Stimulated activated CD4-positive, alpha-beta T cell treated with anti-CD3 and anti-CD28 coated beads, Interleukin-15, amount 100 ng/mL, for 48 hours (primary cell): ENCODE measurements at regions not wholly inside any gene's neighbourhood (a gene's known extent, or its start where the extent isn't known, plus 50 kb on each side); places are given as distances from the start of the nearest gene placed in this dataset.
A peak's percentile ranks its signal among the peaks of the same experiment; 100 is the strongest.

Source experiments
- DNase-seq, 2 donors: peaks; one replicate each; pipeline ENCODE4 v3.0.0-alpha.2; 2020; ENCODE audit warnings: low read depth in 2 of 2

- no peak for DNase-seq
Observed at GRCh38 chr2:220489121-220489520, 861.7 kb downstream of the SLC4A3 start.

DNA sequence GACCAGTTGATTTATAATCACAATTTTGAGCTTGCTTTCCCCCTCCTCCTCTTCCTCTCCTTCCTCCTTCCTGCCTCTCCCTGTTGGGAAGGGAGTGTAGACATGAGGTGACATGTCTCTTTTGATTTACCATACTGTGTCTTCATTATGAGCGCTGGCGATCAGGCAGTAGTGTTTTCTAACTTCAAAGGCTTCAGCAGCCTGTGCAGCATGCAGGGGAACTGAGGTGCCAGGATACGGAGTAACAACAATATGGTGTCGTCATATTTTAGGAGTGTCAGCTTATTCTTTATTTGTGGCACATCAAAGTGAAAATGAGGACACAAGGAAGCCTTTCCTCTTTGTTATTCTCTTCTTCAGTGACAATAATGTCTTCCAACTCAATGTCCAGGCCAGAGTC lies 864.2 kb downstream of the SLC4A3 start:
- DNase-seq: no peak

GRCh38 chr2:220493871-220494525 lies 866.6 kb downstream of the SLC4A3 start:
- DNase-seq: no peak

DNA sequence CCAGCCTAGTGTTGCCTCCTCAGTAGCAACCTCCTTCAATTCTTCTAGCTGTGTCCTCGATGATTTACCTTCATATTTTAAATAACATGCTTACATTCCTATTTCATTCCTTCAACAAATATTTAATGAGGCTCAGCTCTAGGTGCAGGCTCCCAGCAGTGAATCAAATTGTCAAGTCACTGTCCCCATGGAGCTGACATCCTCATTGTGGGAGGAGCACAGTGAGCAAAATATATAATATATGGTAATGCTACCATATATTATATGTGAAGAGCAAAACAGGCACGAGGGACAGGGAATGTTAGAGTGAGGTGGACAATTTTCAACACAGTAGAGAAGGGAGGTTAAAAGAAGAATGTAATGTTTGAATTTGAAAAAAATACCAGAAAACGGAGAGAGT lies 869.1 kb downstream of the SLC4A3 start:
- DNase-seq: no peak

DNA sequence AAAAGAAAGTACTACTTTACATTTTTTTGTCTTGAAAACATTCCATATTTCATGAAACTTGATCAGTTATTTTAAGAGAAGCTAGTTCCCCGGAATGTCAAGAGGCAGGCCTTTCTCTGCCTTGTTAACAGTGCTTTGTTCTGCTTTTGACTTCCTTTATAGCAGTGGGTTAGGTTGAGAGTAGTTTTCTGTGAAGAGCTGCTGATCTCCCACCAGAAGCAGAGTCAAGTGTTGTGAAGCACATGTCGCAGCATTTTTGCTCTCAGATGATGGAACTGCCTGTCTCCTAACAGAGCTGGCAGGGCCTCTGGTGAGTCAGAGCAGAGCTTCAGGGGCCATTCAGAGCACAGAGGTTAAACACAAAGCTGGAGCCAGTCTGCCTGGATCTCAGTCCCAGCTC lies 871.8 kb downstream of the SLC4A3 start:
- no peak for DNase-seq

DNA sequence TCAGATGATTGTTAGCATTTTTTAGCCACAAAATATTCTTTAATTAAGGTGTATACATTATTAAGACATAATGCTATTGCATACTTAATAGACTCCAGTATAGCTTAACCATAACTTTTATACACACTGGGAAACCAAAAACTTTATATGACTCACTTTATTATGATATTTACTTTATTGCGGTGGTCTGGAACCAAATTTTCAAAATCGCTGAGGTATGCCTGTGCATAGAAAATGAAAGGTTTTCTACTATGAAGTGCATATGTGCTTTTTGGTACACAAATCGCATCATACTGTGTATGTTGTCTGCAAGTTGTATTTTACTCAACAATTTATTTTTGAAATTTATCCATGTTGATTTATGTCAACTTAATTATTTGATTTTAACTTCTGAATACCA lies 875.1 kb downstream of the SLC4A3 start:
- no peak for DNase-seq

GRCh38 chr2:220503431-220503830 lies 876.0 kb downstream of the SLC4A3 start:
- no peak for DNase-seq

DNA sequence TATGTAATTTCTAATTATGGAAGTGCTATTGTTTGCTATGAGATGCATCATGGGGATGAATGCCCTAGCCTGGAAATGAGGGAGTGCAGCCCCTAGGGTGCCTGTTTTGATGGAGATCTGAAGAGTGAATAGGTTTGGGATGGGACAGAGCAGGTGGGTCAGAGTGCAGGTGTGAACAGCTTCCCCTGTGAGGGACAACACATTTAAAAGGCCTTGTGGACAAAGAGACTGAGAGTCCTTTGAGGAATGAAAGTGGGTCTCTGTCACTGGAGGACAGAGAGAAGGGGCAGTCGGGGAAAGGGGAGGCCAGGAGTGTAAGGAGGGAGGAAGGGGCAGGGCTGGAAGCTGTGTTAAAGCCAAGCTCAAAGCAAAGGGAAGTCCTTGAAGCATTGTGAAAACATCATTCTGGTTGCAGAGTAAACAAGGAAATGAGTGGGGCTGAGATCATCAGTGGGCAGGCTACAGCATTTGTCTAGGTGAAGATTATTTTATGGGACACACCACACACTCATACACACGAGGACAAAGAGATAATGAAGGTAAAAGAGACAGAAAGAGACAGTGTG lies 877.6 kb downstream of the SLC4A3 start:
- DNase-seq: no peak

DNA sequence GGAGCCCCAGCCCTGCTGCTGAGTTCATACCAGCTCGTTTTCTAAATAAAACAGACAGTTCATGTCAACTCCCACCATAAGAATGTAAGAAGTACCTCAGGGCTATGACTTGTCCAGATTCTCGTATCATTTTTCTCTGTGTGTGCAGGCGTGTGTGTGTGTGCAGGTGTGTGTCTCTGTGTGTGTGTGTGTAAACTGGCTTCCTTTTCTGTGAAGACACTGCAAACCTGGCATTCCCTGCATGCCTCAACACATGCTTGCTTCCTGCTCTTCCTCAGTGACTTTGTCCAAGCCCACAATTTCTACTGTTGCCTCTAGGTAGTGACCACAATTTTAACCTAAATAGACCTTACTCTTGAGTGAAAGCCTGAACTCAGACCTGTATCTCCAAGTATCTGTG lies 879.0 kb downstream of the SLC4A3 start:
- DNase-seq: no peak

- DNase-seq: no peak
Observed at GRCh38 chr2:220509096-220509757, 881.8 kb downstream of the SLC4A3 start.

DNA sequence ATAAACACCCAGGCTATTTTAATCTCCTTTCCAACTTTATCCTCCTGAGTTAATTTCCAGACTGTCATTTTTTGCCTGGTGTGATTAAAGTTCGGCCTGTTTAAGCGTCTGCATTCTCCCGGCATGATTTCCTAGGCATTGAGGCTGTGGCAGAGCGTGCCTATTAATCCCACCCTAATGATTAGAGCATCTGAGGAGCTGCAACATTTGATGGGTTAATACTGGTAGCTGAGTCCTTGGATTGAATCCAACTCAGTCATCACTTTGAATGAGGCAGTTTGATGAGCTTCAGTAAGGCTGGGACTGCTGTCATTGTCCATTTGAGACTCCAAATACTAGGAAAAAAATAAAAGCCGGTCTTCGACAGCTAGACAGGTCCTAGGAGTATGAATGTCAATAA lies 882.5 kb downstream of the SLC4A3 start:
- no peak for DNase-seq

- no peak for DNase-seq
Observed at GRCh38 chr2:220510668-220511067, 883.2 kb downstream of the SLC4A3 start.

- DNase-seq: no peak
Observed at GRCh38 chr2:220512419-220512818, 885.0 kb downstream of the SLC4A3 start.

DNA sequence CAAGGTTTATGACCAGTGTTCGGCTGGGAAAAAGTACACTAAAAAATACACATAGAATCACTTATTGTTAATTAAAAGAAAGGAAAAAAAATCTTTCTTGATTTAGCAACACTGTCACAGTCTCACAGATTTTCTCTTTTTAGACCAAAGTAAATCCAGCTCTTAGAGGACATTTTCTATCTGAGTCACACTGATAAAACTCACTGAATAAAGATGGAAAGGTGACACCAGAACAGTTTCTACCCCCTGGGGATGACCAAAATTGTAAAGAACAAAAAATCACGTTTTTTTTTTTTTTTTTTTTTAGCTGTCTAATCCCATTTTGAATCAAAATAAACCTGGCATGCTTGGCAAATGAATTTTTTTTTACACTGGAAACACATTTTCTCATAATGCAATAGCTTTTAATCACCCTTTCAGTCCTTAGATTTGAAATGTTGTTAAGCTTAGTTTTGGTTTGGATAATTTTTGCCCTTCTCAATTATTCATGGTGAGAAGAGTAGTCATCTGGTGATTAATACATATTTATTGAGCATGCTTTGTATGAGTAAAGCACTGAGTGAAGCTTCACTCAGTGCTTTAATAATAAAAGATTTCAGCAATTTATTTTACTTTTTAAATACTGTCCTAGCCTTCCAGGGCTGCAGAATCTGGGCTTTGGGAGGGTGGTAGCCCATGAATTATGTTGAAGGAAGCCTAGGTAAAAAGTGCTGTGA lies 886.3 kb downstream of the SLC4A3 start:
- no peak for DNase-seq

DNA sequence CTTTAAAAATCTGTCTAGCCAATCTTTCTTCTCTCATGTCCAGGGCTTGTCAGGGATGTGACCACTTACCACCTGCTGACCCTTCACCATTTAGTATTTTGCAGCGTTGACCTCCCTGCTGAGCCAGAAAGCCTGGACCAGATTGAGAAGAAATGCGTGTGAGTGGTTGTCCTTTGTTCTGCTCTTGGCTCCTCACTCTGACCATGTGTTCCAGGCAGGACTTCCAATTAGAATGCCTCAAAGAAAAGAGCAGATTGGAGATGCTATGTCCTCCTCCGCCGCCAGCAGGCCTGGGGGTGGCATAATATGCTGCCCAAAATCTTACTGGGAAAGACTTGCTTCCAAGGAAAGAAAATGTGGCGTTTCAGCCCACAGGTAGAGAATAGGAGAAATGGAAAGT lies 894.1 kb downstream of the SLC4A3 start:
- no peak for DNase-seq

DNA sequence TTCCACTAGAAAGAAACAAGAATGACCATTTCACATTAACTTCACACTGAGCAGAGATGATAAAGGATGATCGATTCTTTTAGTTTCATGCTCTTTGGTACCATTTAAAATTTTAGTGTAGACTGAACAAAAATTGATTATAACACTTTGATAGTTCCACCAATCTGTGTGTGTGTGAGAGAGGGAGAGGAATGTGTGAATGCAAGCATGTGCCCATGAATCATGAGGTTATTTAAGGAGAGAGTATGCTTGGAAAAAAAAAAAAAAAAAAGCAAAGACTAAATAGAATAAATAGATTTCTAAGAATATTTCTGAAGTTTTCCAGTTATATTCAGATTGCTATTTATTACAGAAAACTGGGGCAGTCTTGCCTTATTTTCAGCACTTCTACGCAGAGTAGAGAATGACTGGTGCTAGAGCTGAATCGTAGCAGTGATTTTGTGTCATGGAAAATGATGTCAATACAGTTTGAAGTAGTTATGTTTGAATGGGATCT lies 900.8 kb downstream of the SLC4A3 start:
- no peak for DNase-seq

DNA sequence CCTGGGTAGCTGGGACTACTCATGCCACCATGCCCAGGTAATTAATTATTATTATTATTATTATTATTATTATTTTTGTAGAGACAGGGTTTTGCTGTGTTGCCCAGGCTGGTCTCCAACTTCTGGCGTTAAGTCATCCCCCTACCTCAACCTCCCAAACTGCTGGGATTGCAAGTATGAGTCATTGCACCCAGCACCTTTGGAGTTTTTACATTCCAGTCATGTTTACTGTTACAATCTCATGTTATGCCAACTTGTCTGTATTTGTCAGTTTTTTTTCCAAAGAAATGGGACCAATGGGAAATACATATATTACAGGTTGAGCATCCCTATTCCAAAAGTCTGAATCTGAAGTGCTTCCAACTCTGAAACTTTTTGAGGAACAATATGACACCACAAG lies 903.8 kb downstream of the SLC4A3 start:
- DNase-seq: no peak

DNA sequence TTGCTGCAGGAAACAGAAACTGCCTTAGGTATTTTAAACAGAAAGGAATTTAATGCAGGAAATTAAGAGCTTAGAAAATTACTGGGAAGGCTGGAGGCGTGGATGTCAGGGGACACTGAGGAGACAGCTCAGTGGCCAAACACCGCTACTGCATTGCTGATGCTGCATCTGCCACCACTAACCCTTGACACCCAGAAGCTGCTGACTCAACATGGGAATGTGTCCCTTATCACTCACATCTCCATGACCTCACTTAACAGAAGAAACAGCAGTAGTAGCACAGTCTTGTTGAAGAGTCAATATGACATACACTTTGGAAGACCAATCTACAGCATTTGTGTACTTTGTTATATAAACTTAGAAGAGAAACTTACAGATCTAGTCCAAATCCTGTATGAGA lies 906.1 kb downstream of the SLC4A3 start:
- peak; percentile 0 to 1 for DNase-seq

GRCh38 chr2:220539481-220539880 lies 912.1 kb downstream of the SLC4A3 start:
- no peak for DNase-seq

- no peak for DNase-seq
Observed at GRCh38 chr2:220544049-220544448, 916.6 kb downstream of the SLC4A3 start.

GRCh38 chr2:220550995-220551700 lies 923.7 kb downstream of the SLC4A3 start:
- no peak for DNase-seq
